ENCODE measurements at regions not wholly inside any gene's neighbourhood (a gene's known extent, or its start where the extent isn't known, plus 50 kb on each side); places are given as distances from the start of the nearest gene placed in this dataset.

- no peak for DNase-seq
Observed at GRCh38 chrX:69263251-69263820, 98.1 kb upstream of the PJA1 start.

GRCh38 chrX:69262036-69262936 lies 97.0 kb upstream of the PJA1 start:
- no peak for DNase-seq

- no peak for DNase-seq
Observed at GRCh38 chrX:69260169-69260568, 94.9 kb upstream of the PJA1 start.

- DNase-seq = no peak
Observed at GRCh38 chrX:69258893-69259292, 93.6 kb upstream of the PJA1 start.

DNA sequence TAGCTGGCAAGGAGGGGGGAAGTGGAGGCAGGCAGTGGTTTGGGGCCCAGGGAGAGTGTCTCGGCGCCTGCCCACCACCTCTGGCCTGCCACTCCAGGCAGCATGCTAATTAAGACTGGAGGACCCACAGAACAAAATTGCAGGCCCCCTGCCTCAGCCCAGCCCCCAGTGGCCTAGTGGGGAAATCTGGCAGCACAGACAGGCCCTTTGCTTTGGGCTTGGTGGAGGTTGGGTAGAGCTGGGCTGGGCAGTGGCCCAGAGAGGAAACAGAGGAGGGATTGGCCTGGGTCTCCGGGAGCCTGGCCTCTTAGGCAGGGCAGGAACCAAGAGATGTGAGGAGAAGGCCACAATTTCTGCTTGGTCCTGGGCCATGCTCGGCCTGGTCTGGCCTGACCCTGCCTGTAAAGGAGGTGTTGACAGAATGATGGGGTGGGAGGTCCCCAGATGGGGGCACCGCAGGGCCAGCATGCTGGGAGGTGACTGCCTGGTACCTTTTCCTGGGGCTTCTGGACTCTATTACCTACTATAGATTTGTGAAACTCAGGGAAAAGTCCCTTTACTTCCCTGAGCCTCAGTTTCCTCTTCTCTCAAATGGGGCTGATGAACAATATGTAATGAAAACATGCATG lies 92.4 kb upstream of the PJA1 start:
- no peak for DNase-seq

DNA sequence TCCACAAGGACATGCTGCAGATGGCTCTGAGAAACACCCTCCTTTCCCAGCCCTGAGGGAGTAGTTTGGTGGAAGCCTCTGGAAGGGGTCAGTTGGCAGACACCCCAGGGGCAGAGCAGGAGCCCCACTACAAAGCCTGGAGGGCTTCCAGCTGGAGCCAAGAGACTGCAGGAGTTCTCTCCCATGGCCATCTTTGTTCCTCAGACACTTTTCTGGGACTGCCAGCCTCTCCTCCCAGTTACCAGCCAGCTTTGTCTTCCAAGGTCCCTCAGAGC lies 91.0 kb upstream of the PJA1 start:
- DNase-seq = no peak

DNA sequence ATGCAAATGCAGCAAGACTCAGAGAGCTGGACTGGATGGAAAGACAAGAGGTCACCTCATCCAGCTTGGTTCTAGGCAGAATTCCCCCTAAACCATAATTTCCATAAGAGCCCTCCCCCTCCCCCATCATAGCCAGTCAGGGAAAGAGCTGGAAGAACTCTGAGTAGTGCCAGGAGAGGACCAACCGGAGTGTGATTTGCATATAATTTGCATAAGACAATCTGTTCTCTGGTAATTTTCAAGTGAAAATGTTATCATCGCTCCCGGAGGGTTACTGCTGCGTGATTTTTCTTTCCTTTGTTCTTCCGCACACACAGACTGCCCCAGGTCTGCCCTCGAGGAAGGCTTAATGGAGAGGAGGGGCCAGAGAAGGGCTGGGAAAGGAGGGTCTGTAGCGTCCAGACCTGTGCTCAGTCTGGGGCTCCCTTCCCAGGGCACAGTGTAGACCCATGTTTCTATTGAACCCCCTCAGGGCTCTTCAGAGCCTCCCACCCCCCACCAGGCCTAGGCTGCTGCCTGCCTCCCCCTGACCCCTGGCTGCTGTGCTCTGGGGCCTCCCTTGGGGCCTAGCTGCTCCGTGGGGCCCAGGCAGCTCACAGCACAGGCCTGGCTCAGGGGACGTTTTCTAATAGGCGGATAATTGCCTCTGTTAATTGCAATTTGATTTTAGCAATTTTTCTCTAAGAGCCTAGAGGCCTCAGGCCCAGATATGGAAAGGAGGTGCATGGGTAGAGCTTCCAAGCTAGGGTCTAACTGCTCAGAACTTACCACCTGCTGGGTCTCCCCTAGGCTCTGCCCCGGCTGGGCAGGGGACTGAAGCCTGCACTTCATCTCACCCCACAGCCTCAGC lies 90.4 kb upstream of the PJA1 start:
- DNase-seq = no peak

- DNase-seq = no peak
Observed at GRCh38 chrX:69253821-69254220, 88.6 kb upstream of the PJA1 start.

GRCh38 chrX:69243276-69243675 lies 78.0 kb upstream of the PJA1 start:
- DNase-seq = no peak

DNA sequence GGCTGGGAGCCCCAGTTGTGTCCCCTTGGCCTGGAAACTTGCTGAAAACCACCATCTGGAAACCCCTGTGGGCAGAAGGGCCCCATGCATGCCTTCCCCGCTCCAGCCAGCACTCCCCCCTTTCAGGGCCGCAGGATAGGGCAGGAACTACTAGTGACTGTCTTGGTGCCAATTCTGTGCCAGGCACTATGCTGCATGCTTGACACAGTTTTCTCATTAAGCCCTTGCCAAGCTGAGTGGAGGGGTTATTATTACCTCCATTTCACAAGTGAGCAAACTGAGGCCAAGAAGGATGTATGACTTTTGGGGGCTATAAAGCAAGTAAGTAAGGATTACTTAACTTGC lies 73.6 kb upstream of the PJA1 start:
- no peak for DNase-seq

DNA sequence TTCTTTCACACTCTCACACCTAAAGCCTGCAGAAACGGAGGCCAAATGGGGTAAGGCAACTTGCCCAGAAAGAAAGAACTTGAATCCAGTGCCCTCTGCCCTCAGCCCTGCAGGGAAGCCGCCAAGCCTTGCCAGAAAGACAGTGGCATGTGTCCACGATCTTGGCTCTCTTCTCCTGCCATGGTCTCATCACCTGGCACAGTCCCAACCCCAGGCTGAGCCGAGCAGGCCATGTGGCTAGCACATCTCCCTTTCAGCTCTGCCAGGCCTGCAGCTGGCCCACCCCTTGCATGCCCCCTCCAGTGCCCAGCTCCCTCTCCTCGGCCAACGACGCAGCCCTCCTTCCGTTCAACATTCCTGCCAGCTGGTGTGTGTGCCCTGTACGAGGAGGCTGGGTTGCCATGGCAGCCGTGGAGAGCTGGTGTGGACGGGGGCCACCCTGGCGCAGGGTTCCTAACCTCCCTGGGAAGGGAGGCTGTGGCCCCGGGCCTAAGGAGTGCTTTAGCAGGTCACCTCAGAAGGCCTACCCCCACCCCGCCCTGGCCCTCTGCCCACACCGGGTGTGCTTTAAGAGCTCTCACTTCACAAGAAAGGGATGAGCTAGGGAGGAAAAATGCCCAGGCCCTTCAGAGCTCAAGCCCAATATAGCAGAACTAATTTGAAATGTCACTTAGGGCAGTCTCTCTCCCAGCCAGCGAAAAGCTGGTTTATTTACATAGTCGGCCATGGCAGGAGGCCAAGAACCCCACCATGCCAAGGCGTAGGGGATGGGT lies 73.0 kb upstream of the PJA1 start:
- DNase-seq = no peak

DNA sequence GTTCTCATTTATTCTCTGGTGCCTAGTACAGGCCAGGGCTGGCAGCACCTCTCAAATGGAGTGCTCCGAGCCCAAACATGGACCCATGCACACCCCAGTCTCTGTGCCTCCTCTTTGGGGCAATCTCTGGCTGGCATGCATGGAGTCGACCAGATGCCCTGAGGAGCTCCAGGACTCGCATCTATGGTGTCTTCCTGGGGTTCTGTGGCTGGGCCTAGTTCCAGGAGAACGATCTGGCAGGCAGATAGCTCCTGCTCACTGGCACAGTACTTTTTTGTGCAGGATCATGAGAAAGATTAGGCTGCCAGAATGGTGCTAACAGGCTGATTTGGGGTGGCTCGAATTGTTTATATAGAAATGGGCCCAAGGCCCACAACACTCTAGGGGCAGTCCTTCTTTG lies 72.0 kb upstream of the PJA1 start:
- DNase-seq = no peak

DNA sequence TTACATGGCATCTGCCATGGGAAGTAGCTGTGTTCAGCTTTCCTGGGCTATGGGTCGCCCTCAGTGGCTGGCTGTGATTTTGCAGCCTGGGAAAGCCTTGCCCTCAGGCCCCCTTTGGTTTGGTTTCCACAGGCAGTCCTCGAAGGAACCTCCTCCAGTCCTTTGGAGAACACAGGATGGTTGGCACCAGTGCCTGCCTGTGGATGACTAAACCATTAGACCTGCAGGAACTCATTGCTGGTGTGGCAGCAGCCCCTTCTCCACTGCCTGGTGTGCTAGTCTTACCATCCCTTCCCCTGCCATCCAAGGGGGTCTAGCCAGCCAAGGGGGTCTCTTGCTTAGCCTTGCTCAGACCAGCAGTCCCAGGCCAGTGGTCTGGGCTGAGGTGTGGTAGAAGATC lies 71.4 kb upstream of the PJA1 start:
- no peak for DNase-seq

- no peak for DNase-seq
Observed at GRCh38 chrX:69234624-69235023, 69.4 kb upstream of the PJA1 start.

DNA sequence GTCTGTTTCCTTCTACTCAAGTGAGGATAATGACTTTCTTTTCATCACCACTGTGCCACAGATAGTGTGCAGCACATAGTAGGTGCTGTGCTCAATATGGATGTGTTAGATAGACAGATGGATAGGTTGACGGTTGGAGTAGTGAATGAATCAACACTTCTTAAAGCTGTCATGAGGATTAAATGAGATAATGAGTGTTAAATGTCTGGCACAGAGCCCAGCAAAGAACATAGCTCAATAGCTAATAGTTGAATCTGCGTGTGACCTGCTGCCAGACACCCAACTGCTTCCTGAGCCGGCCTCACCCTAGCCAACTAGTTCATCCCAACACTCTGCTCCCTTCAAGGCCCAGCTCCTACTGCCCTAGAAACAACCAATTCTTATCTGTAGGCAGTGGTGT lies 67.7 kb upstream of the PJA1 start:
- no peak for DNase-seq

DNA sequence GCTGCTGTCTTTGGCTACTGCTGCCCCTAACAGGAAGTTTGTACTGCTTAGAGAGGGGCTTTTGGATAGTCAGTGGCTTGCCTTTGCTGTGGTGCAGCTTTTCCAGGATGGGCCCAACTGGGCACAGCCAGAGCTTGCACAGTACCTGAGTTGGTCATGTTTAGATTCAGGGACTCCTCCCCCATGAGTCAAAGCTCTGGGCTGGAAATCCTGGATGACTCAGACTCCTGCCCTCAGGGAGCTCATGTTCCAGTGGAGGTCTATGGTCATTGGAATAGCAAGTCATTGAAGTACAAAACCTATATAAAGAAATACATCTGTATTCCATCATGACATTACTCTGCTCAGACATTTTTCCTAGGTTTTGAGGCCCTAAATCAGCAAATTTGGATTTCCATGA lies 66.7 kb upstream of the PJA1 start:
- no peak for DNase-seq

DNA sequence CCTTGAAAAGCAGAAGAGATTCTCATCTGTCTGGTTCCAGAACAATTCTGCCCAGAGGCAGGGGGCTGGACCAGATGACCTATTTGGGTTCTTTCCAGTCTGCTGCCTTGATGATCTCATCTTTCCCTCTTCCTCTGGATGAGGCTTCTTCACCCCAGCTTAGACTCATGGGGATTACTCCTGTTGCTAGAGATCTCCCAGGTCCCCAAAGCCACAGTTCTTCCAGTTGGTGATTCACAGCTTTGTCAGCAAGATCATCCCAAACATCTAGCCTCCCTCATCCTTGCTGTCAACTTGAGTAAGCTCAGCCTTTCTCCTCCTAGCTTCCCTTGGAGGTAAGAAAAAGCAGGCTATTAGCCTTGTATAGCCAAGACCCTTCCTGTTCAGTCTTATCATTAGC lies 64.2 kb upstream of the PJA1 start:
- no peak for DNase-seq

DNA sequence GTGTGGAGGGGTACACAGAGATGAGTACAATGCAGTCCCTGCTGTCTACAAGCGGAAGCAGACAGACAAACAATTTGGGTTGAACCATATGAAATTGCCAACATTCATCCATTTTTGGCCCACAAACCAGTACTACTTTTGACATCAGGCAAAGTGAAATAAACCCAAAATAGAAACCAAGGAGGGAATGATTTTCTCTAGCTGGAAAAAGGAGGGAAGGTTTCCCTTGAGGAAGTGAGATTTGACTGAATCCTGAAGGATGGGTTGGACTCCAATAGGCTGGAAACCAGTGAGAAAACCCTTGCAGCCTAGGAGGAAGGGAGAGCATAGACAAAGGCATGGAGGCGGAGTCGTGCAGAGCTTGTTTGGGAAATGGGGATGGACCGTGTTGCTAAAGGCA lies 63.5 kb upstream of the PJA1 start:
- no peak for DNase-seq

- DNase-seq = no peak
Observed at GRCh38 chrX:69226459-69227158, 61.4 kb upstream of the PJA1 start.

DNA sequence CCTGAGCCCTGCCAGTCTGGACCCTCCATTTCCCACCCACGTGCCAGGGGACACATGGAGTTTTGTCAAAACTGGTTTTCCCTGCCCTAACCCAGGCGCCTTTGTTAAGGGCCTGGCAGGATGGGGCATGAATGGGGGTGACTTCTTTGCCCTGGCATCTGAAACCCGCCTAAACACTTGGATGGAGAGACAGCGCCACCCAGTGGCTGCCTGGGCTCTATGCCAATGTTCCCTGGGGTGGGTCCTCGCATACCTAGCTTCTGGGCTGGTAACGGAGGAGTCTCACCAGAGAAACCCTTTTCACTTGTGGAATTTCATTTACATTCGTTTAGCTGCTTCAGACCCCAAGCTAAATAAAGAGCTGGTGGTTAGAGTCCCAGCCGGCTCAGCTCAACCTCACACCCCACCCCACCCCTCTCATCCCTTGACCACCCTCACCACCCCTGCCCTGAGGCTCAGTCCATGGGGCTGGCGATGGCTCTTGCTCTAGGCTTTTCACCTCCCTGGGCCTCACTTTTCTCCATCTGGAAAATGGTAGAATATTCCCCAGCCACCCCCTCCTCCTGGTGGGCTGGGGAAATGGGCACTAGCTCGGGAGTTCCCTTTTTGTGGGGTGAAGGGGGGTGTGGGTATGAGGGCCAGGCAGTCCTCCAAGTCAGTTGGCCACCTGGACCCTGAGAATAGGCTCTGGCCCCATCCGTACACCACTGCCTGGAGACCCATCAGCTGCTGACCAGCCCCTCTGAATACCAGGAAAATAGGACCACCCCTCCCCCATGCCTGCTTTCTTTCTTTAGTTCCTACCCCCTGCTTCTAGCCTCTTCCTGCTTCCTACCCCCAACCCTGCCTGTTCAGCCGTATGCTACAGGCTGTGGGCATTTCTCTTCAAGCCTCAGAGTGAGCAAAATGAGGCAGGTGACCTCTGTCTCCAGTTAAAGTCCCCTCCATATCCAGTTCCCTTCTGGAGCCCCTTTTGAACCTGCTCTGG lies 57.1 kb upstream of the PJA1 start:
- DNase-seq = peak; percentile 74

All from activated naive CD4-positive, alpha-beta T cell treated with anti-CD3 and anti-CD28 coated beads, Interleukin-2, amount 50 U/mL, for 16 hours (primary cell).